K562 (cell line): ENCODE measurements at regions not wholly inside any gene's neighbourhood (a gene's known extent, or its start where the extent isn't known, plus 50 kb on each side); places are given as distances from the start of the nearest gene placed in this dataset.

Source experiments
- ATAC-seq: fragments of 200-7000 bp; cut with Tn5 transposase; 3 replicates; pipeline ENCODE4 v1.9.1; 2020; ENCODE audit warnings: moderate library complexity
- BruUV-seq: library from RNA; stranded (reverse); fragments of 400-500 nt; replicated peaks from 2 replicates; lab custom pipeline; 2021; lab: Mats Ljungman, UMichigan
- CTCF ChIA-PET: fragments of 300-600 bp; formaldehyde crosslinking; extraction: SDS; loops from one replicate; lab custom pipeline; 2021; ENCODE audit warnings: low intra/inter-chr PET ratio; lab: Yijun Ruan, JAX
- POLR2A ChIA-PET: fragments of 300-600, 350-650 bp; sonication (Branson Sonifier 250); formaldehyde crosslinking; extraction: SDS; loops from one replicate; lab custom pipeline; 2021; ENCODE audit warnings: antibody characterized with exemption, inconsistent platforms; lab: Yijun Ruan, JAX
- DNase-seq, 4 experiments: peaks; one replicate each; pipeline versions ENCODE4 v3.0.0 to v3.0.0-alpha.2; 2011 to 2018; ENCODE audit warnings: low spot score in 3 of 4, mixed read lengths in 3 of 4; ENCODE audit errors: extremely low read depth in 1 of 4
- FAIRE-seq: peaks from 2 replicates; lab custom pipeline; 2011; peaks lifted over from hg19 to GRCh38; lab: Jason Lieb, UNC
- H2AFZ ChIP-seq: 2 replicates; pipeline ENCODE4 v1.6.0; 2011; ENCODE audit warnings: low read depth, low read length, control low read depth, inconsistent platforms
- H3K27ac ChIP-seq: fragments of 200-600 bp; 3 replicates; pipeline ENCODE4 v1.8.0; 2011; ENCODE audit warnings: low read depth, mild to moderate bottlenecking, control low read depth, inconsistent platforms, low read length, moderate library complexity, mixed read lengths; ENCODE audit errors: extremely low read depth
- H3K27me3 ChIP-seq, 2 experiments: fragments of 300-600 bp in 1 of 2; 2 replicates in 1 of 2; 3 replicates in 1 of 2; pipeline versions ENCODE4 v1.6.0 to v1.8.0; 2011; ENCODE audit warnings: inconsistent platforms in 2 of 2, low read length in 2 of 2, mild to moderate bottlenecking in 1 of 2, mixed read lengths in 1 of 2, moderate library complexity in 1 of 2; ENCODE audit not compliant: control insufficient read depth in 2 of 2, insufficient read depth in 2 of 2
- H3K36me3 ChIP-seq: fragments of 300-600 bp; 3 replicates; pipeline ENCODE4 v1.8.0; 2011; ENCODE audit warnings: mild to moderate bottlenecking, low read length, inconsistent platforms; ENCODE audit not compliant: control insufficient read depth, insufficient read depth
- H3K4me1 ChIP-seq, 2 experiments: fragments of 200-600 bp in 1 of 2; replicated peaks in 1 of 2; 2 replicates in 1 of 2; 3 replicates in 1 of 2; pipeline versions ENCODE4 v1.5.1 to v1.8.0; 2011; ENCODE audit warnings: inconsistent platforms in 2 of 2, low read length in 2 of 2, mild to moderate bottlenecking in 1 of 2, mixed read lengths in 1 of 2, moderate library complexity in 1 of 2; ENCODE audit not compliant: control insufficient read depth in 2 of 2, insufficient read depth in 2 of 2
- H3K4me2 ChIP-seq: 2 replicates; pipeline ENCODE4 v1.6.1; 2011; ENCODE audit warnings: low read length, control low read depth, inconsistent platforms, mixed read lengths; ENCODE audit not compliant: insufficient read depth
- H3K4me3 ChIP-seq: fragments of 200-600 bp; sonication (generic), shearing (Covaris generic); 2 replicates; pipeline ENCODE4 v1.5.1; 2016; ENCODE audit warnings: control low read depth, inconsistent platforms
- H3K79me2 ChIP-seq: fragments of 200-600 bp; 3 replicates; pipeline ENCODE4 v1.8.0; 2011; ENCODE audit warnings: low read length, inconsistent platforms; ENCODE audit not compliant: control insufficient read depth, insufficient read depth
- H3K9ac ChIP-seq, 2 experiments: 2 replicates each; pipeline versions ENCODE4 v1.6.0 to v1.6.1; 2011; ENCODE audit warnings: low read depth in 2 of 2, low read length in 2 of 2, control low read depth in 1 of 2, inconsistent platforms in 1 of 2, mild to moderate bottlenecking in 1 of 2, mixed read lengths in 1 of 2; ENCODE audit not compliant: insufficient read depth in 1 of 2
- H3K9me1 ChIP-seq: one replicate; pipeline ENCODE4 v1.6.0; 2011; ENCODE audit warnings: inconsistent platforms, mild to moderate bottlenecking, low read length, moderate library complexity; ENCODE audit not compliant: control insufficient read depth, insufficient read depth
- H3K9me3 ChIP-seq: replicated peaks from 2 replicates; pipeline ENCODE4 v1.5.1; 2011; ENCODE audit warnings: low read depth, low read length, inconsistent platforms; ENCODE audit not compliant: control insufficient read depth, insufficient read depth
- H4K20me1 ChIP-seq: replicated peaks from 2 replicates; pipeline ENCODE4 v1.6.1; 2011; ENCODE audit warnings: low read length, inconsistent platforms, mixed read lengths; ENCODE audit not compliant: control insufficient read depth, insufficient read depth
- ELF2 ChIP-seq: fragments of 250-450 bp; sonication (Bioruptor Pico); IDR thresholded peaks from 2 replicates; pipeline ENCODE4 v1.5.0; 2021; ENCODE audit warnings: mild to moderate bottlenecking
- MAFG ChIP-seq: fragments of 450-650 bp; conservative IDR thresholded peaks from 2 replicates; pipeline ENCODE4 v1.6.1; 2016; ENCODE audit warnings: missing genetic modification characterization, missing compliant biosample characterization
- MEF2D ChIP-seq: conservative IDR thresholded peaks from 2 replicates; pipeline ENCODE4 v1.6.1; 2016; ENCODE audit warnings: low read depth, missing genetic modification characterization, missing compliant biosample characterization
- NBN ChIP-seq: fragments of 450-650 bp; IDR thresholded peaks from 2 replicates; pipeline ENCODE4 v1.6.1; 2016; ENCODE audit warnings: low read depth, mild to moderate bottlenecking
- SIN3A ChIP-seq, 2 experiments: fragments of 150-350 bp in 1 of 2; IDR thresholded peaks; 2 replicates each; pipeline ENCODE4 v1.6.1; 2011 to 2016; ENCODE audit warnings: borderline replicate concordance in 2 of 2, low read depth in 2 of 2, low read length in 2 of 2, mild to moderate bottlenecking in 2 of 2, moderate library complexity in 2 of 2; ENCODE audit not compliant: control insufficient read depth in 1 of 2
- SMAD2 ChIP-seq: fragments of 150-350 bp; IDR thresholded peaks from 2 replicates; pipeline ENCODE4 v1.6.1; 2014; ENCODE audit warnings: low read depth, mild to moderate bottlenecking, low read length
- ZZZ3 ChIP-seq: fragments of 450-650 bp; IDR thresholded peaks from 2 replicates; pipeline ENCODE4 v1.6.1; 2016; ENCODE audit warnings: antibody characterized with exemption, mild to moderate bottlenecking, moderate library complexity
- in situ Hi-C: fragments of 300-500 bp; cut with MboI; formaldehyde crosslinking; loops from 4 replicates; pipeline ENCODE4 v1.15.0; 2018; ENCODE audit warnings: inconsistent platforms, mixed read lengths
- intact Hi-C: fragments of 100-400 bp; cut with micrococcal nuclease; formaldehyde crosslinking; loops from 2 replicates; pipeline ENCODE4 v1.14.2; 2022
- TF ChIP-seq, protein P1 (sequence below): fragments of 250-450 bp; sonication (Bioruptor Pico); IDR thresholded peaks from 2 replicates; pipeline ENCODE4 v1.4.0; 2020; ENCODE audit warnings: mild to moderate bottlenecking, moderate library complexity
- TF ChIP-seq, protein P2 (sequence below), 2 experiments: IDR thresholded peaks; 2 replicates each; pipeline ENCODE4 v1.6.1; 2011; ENCODE audit warnings: borderline replicate concordance in 1 of 2, control low read depth in 1 of 2, low read depth in 1 of 2, low read length in 1 of 2, mild to moderate bottlenecking in 1 of 2, mixed read lengths in 1 of 2, moderate library complexity in 1 of 2; ENCODE audit not compliant: insufficient read depth in 1 of 2, insufficient read length in 1 of 2, poor library complexity in 1 of 2, severe bottlenecking in 1 of 2; ENCODE audit errors: extremely low read depth in 1 of 2
- TF ChIP-seq, protein P3 (sequence below), 2 experiments: IDR thresholded peaks; 2 replicates each; pipeline ENCODE4 v1.6.1; 2012; ENCODE audit warnings: improper control_type of control experiment in 2 of 2, low read depth in 2 of 2, low read length in 2 of 2, borderline replicate concordance in 1 of 2
- TF ChIP-seq, protein P4 (sequence below): fragments of 250-450 bp; sonication (Bioruptor Pico); IDR thresholded peaks from 2 replicates; pipeline ENCODE4 v1.8.0; 2022; ENCODE audit warnings: inconsistent platforms, mild to moderate bottlenecking, moderate library complexity, borderline replicate concordance
- TF ChIP-seq, protein P5 (sequence below): fragments of 450-650 bp; formaldehyde crosslinking; IDR thresholded peaks from 2 replicates; pipeline ENCODE4 v1.4.0; 2020; ENCODE audit warnings: mild to moderate bottlenecking, mixed read lengths
- TF ChIP-seq, protein P6 (sequence below): sonication (generic); formaldehyde crosslinking; IDR thresholded peaks from 2 replicates; pipeline ENCODE4 v1.8.1; 2023; ENCODE audit warnings: mild to moderate bottlenecking, missing genetic modification reagents

DNA sequence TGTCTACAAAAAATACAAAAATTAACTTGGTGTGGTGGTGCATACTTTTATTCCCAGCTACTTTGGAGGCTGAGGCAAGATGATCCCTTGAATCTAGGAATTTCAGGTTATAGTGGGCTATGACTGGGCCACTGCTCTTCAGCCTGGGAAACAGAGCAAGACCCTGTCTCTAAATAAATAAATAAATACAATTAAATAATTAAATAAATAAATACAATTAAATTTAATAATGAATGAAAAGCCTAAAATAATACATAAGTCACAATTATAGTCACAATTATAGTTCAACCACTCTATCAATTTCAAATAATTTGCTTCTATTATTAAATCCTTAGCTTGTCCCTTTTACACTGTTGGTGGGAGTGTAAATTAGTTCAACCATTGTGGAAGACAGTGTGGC is 146.4 kb upstream of the RFC3 start:
- TF ChIP-seq MEF2D (no peak), SIN3A (IDR thresholded peaks at IDR 0.05; ENCODE audit: borderline replicate concordance in 2 of 2, control insufficient read depth in 1 of 2, low read depth in 2 of 2, low read length in 2 of 2) (no peak), NBN (no peak), ZZZ3 (no peak), ELF2 (CRISPR knock-in tag) (no peak), MAFG (no peak), SMAD2 (no peak)
- TF ChIP-seq, protein P1, sequence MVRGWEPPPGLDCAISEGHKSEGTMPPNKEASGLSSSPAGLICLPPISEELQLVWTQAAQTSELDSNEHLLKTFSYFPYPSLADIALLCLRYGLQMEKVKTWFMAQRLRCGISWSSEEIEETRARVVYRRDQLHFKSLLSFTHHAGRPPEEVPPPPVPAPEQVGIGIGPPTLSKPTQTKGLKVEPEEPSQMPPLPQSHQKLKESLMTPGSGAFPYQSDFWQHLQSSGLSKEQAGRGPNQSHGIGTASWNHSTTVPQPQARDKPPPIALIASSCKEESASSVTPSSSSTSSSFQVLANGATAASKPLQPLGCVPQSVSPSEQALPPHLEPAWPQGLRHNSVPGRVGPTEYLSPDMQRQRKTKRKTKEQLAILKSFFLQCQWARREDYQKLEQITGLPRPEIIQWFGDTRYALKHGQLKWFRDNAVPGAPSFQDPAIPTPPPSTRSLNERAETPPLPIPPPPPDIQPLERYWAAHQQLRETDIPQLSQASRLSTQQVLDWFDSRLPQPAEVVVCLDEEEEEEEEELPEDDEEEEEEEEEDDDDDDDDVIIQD = no peak
- TF ChIP-seq, protein P2, sequence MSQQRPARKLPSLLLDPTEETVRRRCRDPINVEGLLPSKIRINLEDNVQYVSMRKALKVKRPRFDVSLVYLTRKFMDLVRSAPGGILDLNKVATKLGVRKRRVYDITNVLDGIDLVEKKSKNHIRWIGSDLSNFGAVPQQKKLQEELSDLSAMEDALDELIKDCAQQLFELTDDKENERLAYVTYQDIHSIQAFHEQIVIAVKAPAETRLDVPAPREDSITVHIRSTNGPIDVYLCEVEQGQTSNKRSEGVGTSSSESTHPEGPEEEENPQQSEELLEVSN (IDR thresholded peaks at IDR 0.05; ENCODE audit: borderline replicate concordance in 1 of 2, extremely low read depth in 1 of 2, insufficient read depth in 1 of 2, insufficient read length in 1 of 2, low read depth in 1 of 2, low read length in 1 of 2, poor library complexity in 1 of 2, severe bottlenecking in 1 of 2) = no peak
- TF ChIP-seq, protein P3, sequence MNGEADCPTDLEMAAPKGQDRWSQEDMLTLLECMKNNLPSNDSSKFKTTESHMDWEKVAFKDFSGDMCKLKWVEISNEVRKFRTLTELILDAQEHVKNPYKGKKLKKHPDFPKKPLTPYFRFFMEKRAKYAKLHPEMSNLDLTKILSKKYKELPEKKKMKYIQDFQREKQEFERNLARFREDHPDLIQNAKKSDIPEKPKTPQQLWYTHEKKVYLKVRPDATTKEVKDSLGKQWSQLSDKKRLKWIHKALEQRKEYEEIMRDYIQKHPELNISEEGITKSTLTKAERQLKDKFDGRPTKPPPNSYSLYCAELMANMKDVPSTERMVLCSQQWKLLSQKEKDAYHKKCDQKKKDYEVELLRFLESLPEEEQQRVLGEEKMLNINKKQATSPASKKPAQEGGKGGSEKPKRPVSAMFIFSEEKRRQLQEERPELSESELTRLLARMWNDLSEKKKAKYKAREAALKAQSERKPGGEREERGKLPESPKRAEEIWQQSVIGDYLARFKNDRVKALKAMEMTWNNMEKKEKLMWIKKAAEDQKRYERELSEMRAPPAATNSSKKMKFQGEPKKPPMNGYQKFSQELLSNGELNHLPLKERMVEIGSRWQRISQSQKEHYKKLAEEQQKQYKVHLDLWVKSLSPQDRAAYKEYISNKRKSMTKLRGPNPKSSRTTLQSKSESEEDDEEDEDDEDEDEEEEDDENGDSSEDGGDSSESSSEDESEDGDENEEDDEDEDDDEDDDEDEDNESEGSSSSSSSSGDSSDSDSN (IDR thresholded peaks at IDR 0.05; ENCODE audit: borderline replicate concordance in 1 of 2, low read depth in 2 of 2, low read length in 2 of 2) = no peak
- TF ChIP-seq, protein P4, sequence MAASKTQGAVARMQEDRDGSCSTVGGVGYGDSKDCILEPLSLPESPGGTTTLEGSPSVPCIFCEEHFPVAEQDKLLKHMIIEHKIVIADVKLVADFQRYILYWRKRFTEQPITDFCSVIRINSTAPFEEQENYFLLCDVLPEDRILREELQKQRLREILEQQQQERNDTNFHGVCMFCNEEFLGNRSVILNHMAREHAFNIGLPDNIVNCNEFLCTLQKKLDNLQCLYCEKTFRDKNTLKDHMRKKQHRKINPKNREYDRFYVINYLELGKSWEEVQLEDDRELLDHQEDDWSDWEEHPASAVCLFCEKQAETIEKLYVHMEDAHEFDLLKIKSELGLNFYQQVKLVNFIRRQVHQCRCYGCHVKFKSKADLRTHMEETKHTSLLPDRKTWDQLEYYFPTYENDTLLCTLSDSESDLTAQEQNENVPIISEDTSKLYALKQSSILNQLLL (CRISPR knock-in tag) = no peak
- TF ChIP-seq, protein P5, sequence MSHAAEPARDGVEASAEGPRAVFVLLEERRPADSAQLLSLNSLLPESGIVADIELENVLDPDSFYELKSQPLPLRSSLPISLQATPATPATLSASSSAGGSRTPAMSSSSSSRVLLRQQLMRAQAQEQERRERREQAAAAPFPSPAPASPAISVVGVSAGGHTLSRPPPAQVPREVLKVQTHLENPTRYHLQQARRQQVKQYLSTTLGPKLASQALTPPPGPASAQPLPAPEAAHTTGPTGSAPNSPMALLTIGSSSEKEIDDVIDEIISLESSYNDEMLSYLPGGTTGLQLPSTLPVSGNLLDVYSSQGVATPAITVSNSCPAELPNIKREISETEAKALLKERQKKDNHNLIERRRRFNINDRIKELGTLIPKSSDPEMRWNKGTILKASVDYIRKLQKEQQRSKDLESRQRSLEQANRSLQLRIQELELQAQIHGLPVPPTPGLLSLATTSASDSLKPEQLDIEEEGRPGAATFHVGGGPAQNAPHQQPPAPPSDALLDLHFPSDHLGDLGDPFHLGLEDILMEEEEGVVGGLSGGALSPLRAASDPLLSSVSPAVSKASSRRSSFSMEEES (CRISPR knock-in tag) = no peak
- TF ChIP-seq, protein P6, sequence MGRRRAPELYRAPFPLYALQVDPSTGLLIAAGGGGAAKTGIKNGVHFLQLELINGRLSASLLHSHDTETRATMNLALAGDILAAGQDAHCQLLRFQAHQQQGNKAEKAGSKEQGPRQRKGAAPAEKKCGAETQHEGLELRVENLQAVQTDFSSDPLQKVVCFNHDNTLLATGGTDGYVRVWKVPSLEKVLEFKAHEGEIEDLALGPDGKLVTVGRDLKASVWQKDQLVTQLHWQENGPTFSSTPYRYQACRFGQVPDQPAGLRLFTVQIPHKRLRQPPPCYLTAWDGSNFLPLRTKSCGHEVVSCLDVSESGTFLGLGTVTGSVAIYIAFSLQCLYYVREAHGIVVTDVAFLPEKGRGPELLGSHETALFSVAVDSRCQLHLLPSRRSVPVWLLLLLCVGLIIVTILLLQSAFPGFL = no peak
- FAIRE-seq (no peak), DNase-seq (no peak), ATAC-seq (no peak)
- Histone ChIP-seq H3K79me2 (no peaks in the 10 kb centered on the region), H3K36me3 (no peaks in the 10 kb centered on the region), H3K4me1 (no peaks in the 10 kb centered on the region), H3K27ac (no peak overlapping the region), H2AFZ (no peak overlapping the region), H3K9me3 (no peaks in the 10 kb centered on the region), H3K4me2 (no peak overlapping the region), H4K20me1 (no peaks in the 10 kb centered on the region), H3K9ac (no peak overlapping the region), H3K4me3 (no peak overlapping the region), H3K27me3 (no peaks in the 10 kb centered on the region), H3K9me1 (no peaks in the 10 kb centered on the region)
- CTCF ChIA-PET = no interaction called here
- POLR2A ChIA-PET = no interaction called here
- in situ Hi-C loops = no loop called here
- BruUV-seq = no TSS peak
- intact Hi-C loops = no loop called here
